ENCODE measurements at regions not wholly inside any gene's neighbourhood (a gene's known extent, or its start where the extent isn't known, plus 50 kb on each side); places are given as distances from the start of the nearest gene placed in this dataset.

DNA sequence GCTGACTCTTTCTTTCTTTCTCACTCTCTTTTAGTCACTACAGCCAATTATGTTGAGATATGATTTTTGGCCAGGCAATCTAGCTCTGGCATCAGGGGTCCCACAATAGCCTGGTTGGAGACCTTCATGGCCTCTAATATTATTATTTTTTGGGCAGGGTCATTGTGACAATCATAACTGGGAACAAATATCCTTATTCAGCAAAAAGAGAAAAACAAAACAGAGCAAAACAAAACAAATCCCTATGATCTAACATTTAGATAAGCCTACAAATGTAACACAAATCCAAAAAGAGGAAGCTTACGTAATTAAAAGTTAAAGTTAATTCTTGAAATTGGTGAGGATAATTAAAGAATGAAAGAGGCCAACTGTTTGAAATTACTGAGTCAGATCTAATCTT, 640.0 kb downstream of the TUSC7 start:
- TF ChIP-seq, protein P1, sequence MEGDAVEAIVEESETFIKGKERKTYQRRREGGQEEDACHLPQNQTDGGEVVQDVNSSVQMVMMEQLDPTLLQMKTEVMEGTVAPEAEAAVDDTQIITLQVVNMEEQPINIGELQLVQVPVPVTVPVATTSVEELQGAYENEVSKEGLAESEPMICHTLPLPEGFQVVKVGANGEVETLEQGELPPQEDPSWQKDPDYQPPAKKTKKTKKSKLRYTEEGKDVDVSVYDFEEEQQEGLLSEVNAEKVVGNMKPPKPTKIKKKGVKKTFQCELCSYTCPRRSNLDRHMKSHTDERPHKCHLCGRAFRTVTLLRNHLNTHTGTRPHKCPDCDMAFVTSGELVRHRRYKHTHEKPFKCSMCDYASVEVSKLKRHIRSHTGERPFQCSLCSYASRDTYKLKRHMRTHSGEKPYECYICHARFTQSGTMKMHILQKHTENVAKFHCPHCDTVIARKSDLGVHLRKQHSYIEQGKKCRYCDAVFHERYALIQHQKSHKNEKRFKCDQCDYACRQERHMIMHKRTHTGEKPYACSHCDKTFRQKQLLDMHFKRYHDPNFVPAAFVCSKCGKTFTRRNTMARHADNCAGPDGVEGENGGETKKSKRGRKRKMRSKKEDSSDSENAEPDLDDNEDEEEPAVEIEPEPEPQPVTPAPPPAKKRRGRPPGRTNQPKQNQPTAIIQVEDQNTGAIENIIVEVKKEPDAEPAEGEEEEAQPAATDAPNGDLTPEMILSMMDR (IDR thresholded peaks at IDR 0.05; ENCODE audit: low read length) = no peak
- TF ChIP-seq EZH2 (optimal IDR thresholded peaks at IDR 0.05; ENCODE audit: low read depth, low read length) (no peak), EZH2phosphoT487 (IDR thresholded peaks at IDR 0.05; ENCODE audit: low read length) (no peak)

Data from MM.1S (cell line).